A673 (cell line): ENCODE measurements at regions not wholly inside any gene's neighbourhood (a gene's known extent, or its start where the extent isn't known, plus 50 kb on each side); places are given as distances from the start of the nearest gene placed in this dataset.

Experiments used
- BruUV-seq: library from RNA; stranded (reverse); fragments of 400-500 nt; replicated peaks from 2 replicates; lab custom pipeline; 2021; lab: Mats Ljungman, UMichigan
- CTCF ChIA-PET: fragments of 300-600 bp; sonication (Branson Sonifier 250); formaldehyde crosslinking; loops from one replicate; lab custom pipeline; 2022; ENCODE audit warnings: antibody characterized with exemption; lab: Charles Lee
- POLR2A ChIA-PET: fragments of 300-600 bp; sonication (Branson Sonifier 250); formaldehyde crosslinking; loops from one replicate; lab custom pipeline; 2022; ENCODE audit warnings: antibody characterized with exemption; ENCODE audit not compliant: low non-redundant PET; lab: Charles Lee
- DNase-seq: peaks from one replicate; pipeline ENCODE4 v3.0.0-alpha.2; 2015; ENCODE audit warnings: low spot score
- H3K27ac ChIP-seq: fragments of 200-600 bp; sonication (generic); 2 replicates; pipeline ENCODE4 v1.5.1; 2016; ENCODE audit warnings: mixed run types, low read depth, mild to moderate bottlenecking, mixed read lengths, antibody characterized with exemption, low read length; ENCODE audit not compliant: poor library complexity, severe bottlenecking
- H3K27me3 ChIP-seq: fragments of 200-600 bp; sonication (generic); replicated peaks from 2 replicates; pipeline ENCODE4 v1.6.1; 2017; ENCODE audit warnings: mixed run types, low read depth, mild to moderate bottlenecking, mixed read lengths, antibody characterized with exemption, low read length; ENCODE audit not compliant: insufficient read depth, poor library complexity
- H3K36me3 ChIP-seq: fragments of 200-600 bp; sonication (generic); 2 replicates; pipeline ENCODE4 v1.6.1; 2016; ENCODE audit warnings: mixed run types, mild to moderate bottlenecking, mixed read lengths, antibody characterized with exemption, low read length; ENCODE audit not compliant: insufficient read depth, poor library complexity, severe bottlenecking
- H3K4me1 ChIP-seq: fragments of 200-600 bp; sonication (generic); 2 replicates; pipeline ENCODE4 v1.6.1; 2017; ENCODE audit warnings: mixed run types, mild to moderate bottlenecking, mixed read lengths, antibody characterized with exemption, low read length; ENCODE audit not compliant: insufficient read depth, poor library complexity, severe bottlenecking
- H3K4me3 ChIP-seq: fragments of 200-600 bp; sonication (generic); 2 replicates; pipeline ENCODE4 v1.5.1; 2016; ENCODE audit warnings: low read depth, mixed run types, mild to moderate bottlenecking, mixed read lengths, low read length; ENCODE audit not compliant: poor library complexity, severe bottlenecking
- H3K9me3 ChIP-seq: fragments of 200-600 bp; sonication (generic); 2 replicates; pipeline ENCODE4 v1.6.1; 2016; ENCODE audit warnings: mixed run types, low read depth, mild to moderate bottlenecking, mixed read lengths, antibody characterized with exemption, low read length; ENCODE audit not compliant: poor library complexity, severe bottlenecking
- CTCF ChIP-seq: fragments of 300-800, 200-600 bp; sonication (generic); conservative IDR thresholded peaks from 2 replicates; pipeline ENCODE4 v1.5.1; 2017; ENCODE audit warnings: low read depth, mild to moderate bottlenecking, antibody characterized with exemption, low read length, moderate library complexity, mixed read lengths
- EZH2 ChIP-seq: fragments of 200-600 bp; sonication (generic); IDR thresholded peaks from 2 replicates; pipeline ENCODE4 v1.6.1; 2017; ENCODE audit warnings: borderline replicate concordance, low read depth, mild to moderate bottlenecking, mixed read lengths, antibody characterized with exemption, low read length; ENCODE audit not compliant: poor library complexity, severe bottlenecking
- intact Hi-C: fragments of 100-400 bp; cut with micrococcal nuclease; formaldehyde crosslinking; loops from one replicate; pipeline ENCODE4 v1.10.0; 2022; ENCODE audit not compliant: unreplicated experiment

DNA sequence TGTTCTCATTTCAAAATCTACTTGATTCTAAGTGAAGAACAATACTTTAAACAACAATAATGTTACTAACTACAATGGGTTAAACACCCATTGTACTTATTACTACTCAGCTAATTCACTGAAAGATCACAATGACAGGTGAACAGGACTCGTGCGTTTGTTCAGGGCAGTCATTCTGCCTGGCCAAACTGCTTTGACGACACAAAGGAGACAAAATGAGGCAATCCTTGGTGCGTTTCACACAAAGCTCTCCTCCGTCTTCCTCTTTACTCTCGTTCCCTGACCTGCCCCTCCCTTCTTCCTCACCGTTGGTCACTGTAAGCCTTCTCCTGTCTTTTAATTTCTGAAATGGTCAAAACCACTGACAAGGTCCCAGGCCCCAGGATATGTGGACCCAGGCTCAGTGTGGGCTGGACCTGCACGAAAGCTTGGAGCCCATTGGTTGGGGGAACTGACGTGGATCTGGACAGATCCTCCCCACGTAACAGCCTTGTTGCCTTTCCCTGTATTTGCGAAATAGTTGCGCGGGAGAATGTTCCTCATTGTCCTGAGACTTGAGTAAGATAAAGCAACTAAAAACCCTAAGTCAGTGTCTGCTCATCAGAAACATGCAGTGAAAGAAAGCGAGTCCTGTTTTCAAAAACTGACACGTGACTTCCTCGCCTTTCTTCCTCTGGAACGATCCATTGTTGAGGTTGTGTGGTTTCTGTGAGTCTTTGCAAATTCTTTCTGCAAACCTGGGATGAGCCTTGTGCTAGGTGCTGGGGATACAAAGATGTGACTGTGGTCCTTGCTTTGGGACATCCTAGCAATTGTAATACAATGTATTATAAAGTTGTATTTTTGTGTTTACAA is 147.1 kb upstream of the RGMA start:
- intact Hi-C loops, result no loop called here
- no peaks in the 10 kb centered on the region for H3K4me1 ChIP-seq
- no TSS peak for BruUV-seq
- no peaks in the 10 kb centered on the region for H3K36me3 ChIP-seq
- ChIA-PET POLR2A (no interaction called here), CTCF (no interaction called here)
- no peaks in the 10 kb centered on the region for H3K9me3 ChIP-seq
- no peaks in the 10 kb centered on the region for H3K27me3 ChIP-seq
- no peak for DNase-seq
- no peak overlapping the region for H3K4me3 ChIP-seq
- TF ChIP-seq CTCF (no peak), EZH2 (no peak)
- H3K27ac ChIP-seq, result no peak overlapping the region

DNA sequence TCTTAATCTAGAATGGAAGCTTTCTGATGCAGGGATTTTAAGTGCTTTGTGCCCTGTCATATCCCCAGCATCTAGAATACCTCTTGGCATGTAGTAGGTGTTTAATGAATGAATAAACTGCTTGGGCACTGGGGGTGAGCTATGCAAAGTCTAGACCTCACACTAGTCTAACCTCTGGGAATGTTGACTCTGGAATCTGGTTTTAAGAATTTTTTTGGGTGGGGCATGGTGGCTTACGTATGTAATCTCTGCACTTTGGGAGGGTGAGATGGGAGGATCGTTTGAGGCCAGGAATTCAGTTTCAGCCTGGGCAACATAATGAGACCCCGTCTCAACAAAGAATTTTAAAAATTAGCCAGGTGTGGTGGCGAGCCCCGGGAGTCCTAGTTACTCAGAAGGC is 146.3 kb upstream of the RGMA start:
- Histone ChIP-seq H3K4me3 (no peak overlapping the region), H3K27ac (no peak overlapping the region), H3K36me3 (no peaks in the 10 kb centered on the region), H3K27me3 (no peaks in the 10 kb centered on the region), H3K9me3 (no peaks in the 10 kb centered on the region), H3K4me1 (no peaks in the 10 kb centered on the region)
- POLR2A ChIA-PET, result no interaction called here
- BruUV-seq, result no TSS peak
- CTCF ChIA-PET, result no interaction called here
- intact Hi-C loops, result no loop called here
- no peak for DNase-seq
- TF ChIP-seq CTCF (no peak), EZH2 (no peak)

DNA sequence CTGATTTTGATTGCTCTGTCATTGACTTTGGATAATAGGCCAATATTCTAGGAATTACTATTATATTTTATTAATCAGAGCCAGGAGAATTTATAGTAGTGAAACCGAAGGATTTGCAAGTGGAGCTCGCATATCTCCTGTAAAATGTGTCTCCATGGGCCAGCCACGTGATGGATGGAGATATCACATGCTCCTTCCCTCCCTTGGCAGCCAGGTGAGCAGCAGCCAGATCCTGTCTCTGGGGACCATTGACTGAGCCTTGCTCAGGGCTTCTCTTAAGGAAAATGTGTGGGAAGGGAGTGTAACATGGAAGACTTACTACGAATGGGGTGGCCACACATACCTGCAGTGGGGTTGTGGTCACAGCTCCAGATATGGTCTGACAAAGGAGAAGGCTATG is 144.7 kb upstream of the RGMA start:
- no peaks in the 10 kb centered on the region for H3K36me3 ChIP-seq
- intact Hi-C loops, result no loop called here
- POLR2A ChIA-PET, result no interaction called here
- H3K27me3 ChIP-seq, result no peaks in the 10 kb centered on the region
- no TSS peak for BruUV-seq
- H3K27ac ChIP-seq, result no peak overlapping the region
- H3K4me3 ChIP-seq, result no peak overlapping the region
- no peak for DNase-seq
- CTCF ChIA-PET, result no interaction called here
- no peaks in the 10 kb centered on the region for H3K9me3 ChIP-seq
- TF ChIP-seq CTCF (no peak), EZH2 (no peak)
- H3K4me1 ChIP-seq, result no peaks in the 10 kb centered on the region
